GM23338 (cell line): ENCODE measurements at regions not wholly inside any gene's neighbourhood (a gene's known extent, or its start where the extent isn't known, plus 50 kb on each side); places are given as distances from the start of the nearest gene placed in this dataset.

ENCODE experiments used
- CTCF ChIP-seq, 2 experiments: fragments of 200-600 bp in 1 of 2; sonication (generic) in 1 of 2; conservative IDR thresholded peaks; 2 replicates each; pipeline versions ENCODE4 v1.5.1 to v1.6.1; 2016 to 2017; ENCODE audit warnings: antibody characterized with exemption in 2 of 2, low read depth in 2 of 2, mild to moderate bottlenecking in 2 of 2, moderate library complexity in 1 of 2
- EZH2 ChIP-seq: fragments of 200-600 bp; sonication (generic); IDR thresholded peaks from one replicate; pipeline ENCODE4 v1.8.0; 2017; ENCODE audit warnings: antibody characterized with exemption, mild to moderate bottlenecking, low read depth; ENCODE audit not compliant: unreplicated experiment
- ZNF331 ChIP-seq: fragments of 250-450 bp; sonication (Bioruptor Pico); IDR thresholded peaks from 2 replicates; pipeline ENCODE4 v1.5.0; 2020; ENCODE audit warnings: low read depth, mild to moderate bottlenecking, moderate library complexity
- TF ChIP-seq, protein P1 (sequence below): IDR thresholded peaks from one replicate; pipeline ENCODE4 v1.6.1; 2018; ENCODE audit warnings: antibody characterized with exemption; ENCODE audit not compliant: unreplicated experiment

- no peak for TF ChIP-seq CTCF (conservative IDR thresholded peaks at IDR 0.05; ENCODE audit: low read depth in 2 of 2)
- TF ChIP-seq, protein P1, sequence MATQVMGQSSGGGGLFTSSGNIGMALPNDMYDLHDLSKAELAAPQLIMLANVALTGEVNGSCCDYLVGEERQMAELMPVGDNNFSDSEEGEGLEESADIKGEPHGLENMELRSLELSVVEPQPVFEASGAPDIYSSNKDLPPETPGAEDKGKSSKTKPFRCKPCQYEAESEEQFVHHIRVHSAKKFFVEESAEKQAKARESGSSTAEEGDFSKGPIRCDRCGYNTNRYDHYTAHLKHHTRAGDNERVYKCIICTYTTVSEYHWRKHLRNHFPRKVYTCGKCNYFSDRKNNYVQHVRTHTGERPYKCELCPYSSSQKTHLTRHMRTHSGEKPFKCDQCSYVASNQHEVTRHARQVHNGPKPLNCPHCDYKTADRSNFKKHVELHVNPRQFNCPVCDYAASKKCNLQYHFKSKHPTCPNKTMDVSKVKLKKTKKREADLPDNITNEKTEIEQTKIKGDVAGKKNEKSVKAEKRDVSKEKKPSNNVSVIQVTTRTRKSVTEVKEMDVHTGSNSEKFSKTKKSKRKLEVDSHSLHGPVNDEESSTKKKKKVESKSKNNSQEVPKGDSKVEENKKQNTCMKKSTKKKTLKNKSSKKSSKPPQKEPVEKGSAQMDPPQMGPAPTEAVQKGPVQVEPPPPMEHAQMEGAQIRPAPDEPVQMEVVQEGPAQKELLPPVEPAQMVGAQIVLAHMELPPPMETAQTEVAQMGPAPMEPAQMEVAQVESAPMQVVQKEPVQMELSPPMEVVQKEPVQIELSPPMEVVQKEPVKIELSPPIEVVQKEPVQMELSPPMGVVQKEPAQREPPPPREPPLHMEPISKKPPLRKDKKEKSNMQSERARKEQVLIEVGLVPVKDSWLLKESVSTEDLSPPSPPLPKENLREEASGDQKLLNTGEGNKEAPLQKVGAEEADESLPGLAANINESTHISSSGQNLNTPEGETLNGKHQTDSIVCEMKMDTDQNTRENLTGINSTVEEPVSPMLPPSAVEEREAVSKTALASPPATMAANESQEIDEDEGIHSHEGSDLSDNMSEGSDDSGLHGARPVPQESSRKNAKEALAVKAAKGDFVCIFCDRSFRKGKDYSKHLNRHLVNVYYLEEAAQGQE = no peak
- TF ChIP-seq ZNF331 (CRISPR knock-in tag) = no peak
- no peak for TF ChIP-seq EZH2
Measured at GRCh38 chr5:23884405-23885031, 377.1 kb downstream of the PRDM9 start.
